ENCODE measurements at regions not wholly inside any gene's neighbourhood (a gene's known extent, or its start where the extent isn't known, plus 50 kb on each side); places are given as distances from the start of the nearest gene placed in this dataset.
"Not testable (repeated sequence)": the region's sequence is repeated elsewhere in the genome, so short reads cannot be mapped to it uniquely, and the experiment has no call there.

- DNase-seq (no peak), ATAC-seq (no peak)
- Histone ChIP-seq H3K79me2 (ENCODE audit: low read length) (no peaks in the 10 kb centered on the region), H3K27me3 (ENCODE audit: low read length) (no peaks in the 10 kb centered on the region), H3K4me2 (ENCODE audit: low read length) (no peak overlapping the region), H3K27ac (ENCODE audit: low read length) (no peak overlapping the region), H3K4me3 (ENCODE audit: low read length) (no peak overlapping the region), H3K36me3 (ENCODE audit: low read depth, low read length) (no peaks in the 10 kb centered on the region), H3K9me2 (replicated peaks; ENCODE audit: low read length) (no peaks in the 10 kb centered on the region), H3K9ac (ENCODE audit: low read length) (no peak overlapping the region), H3F3A (ENCODE audit: low read length, unreplicated experiment) (no peaks in the 10 kb centered on the region), H3K4me1 (ENCODE audit: insufficient read depth, low read length) (no peaks in the 10 kb centered on the region), H2AFZ (ENCODE audit: low read length) (no peak overlapping the region), H3K9me3 (ENCODE audit: low read length) (no peaks in the 10 kb centered on the region), H4K20me1 (ENCODE audit: low read length) (no peaks in the 10 kb centered on the region)
- no TSS peak for BruUV-seq (replicated peaks)
- TF ChIP-seq, protein P1, sequence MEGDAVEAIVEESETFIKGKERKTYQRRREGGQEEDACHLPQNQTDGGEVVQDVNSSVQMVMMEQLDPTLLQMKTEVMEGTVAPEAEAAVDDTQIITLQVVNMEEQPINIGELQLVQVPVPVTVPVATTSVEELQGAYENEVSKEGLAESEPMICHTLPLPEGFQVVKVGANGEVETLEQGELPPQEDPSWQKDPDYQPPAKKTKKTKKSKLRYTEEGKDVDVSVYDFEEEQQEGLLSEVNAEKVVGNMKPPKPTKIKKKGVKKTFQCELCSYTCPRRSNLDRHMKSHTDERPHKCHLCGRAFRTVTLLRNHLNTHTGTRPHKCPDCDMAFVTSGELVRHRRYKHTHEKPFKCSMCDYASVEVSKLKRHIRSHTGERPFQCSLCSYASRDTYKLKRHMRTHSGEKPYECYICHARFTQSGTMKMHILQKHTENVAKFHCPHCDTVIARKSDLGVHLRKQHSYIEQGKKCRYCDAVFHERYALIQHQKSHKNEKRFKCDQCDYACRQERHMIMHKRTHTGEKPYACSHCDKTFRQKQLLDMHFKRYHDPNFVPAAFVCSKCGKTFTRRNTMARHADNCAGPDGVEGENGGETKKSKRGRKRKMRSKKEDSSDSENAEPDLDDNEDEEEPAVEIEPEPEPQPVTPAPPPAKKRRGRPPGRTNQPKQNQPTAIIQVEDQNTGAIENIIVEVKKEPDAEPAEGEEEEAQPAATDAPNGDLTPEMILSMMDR (conservative IDR thresholded peaks at IDR 0.05; ENCODE audit: low read depth, low read length) = no peak; the same call in 1 of the 2 replicates
- TF ChIP-seq EZH2 (IDR thresholded peaks at IDR 0.05; ENCODE audit: low read length, unreplicated experiment) (no peak), EZH2phosphoT487 (IDR thresholded peaks at IDR 0.05; ENCODE audit: borderline replicate concordance, low read length) (no peak)
- CTCF ChIA-PET = no interaction called here
- POLR2A ChIA-PET (ENCODE audit: unreplicated experiment) = no interaction called here
- intact Hi-C loops (cut with micrococcal nuclease) = no loop called here
Observed at GRCh38 chrX:129347291-129347690, 176.0 kb downstream of the SMARCA1 start.

GRCh38 chrX:129346574-129346973 is 176.7 kb downstream of the SMARCA1 start:
- Histone ChIP-seq H2AFZ (ENCODE audit: low read length) (no peak overlapping the region), H3F3A (ENCODE audit: low read length, unreplicated experiment) (no peaks in the 10 kb centered on the region), H3K27ac (ENCODE audit: low read length) (no peak overlapping the region), H3K4me3 (ENCODE audit: low read length) (no peak overlapping the region), H3K4me2 (ENCODE audit: low read length) (no peak overlapping the region), H3K4me1 (ENCODE audit: insufficient read depth, low read length) (no peaks in the 10 kb centered on the region), H3K9ac (ENCODE audit: low read length) (no peak overlapping the region), H3K36me3 (ENCODE audit: low read depth, low read length) (no peaks in the 10 kb centered on the region), H3K27me3 (ENCODE audit: low read length) (no peaks in the 10 kb centered on the region), H3K79me2 (ENCODE audit: low read length) (no peaks in the 10 kb centered on the region), H3K9me2 (replicated peaks; ENCODE audit: low read length) (no peaks in the 10 kb centered on the region), H3K9me3 (ENCODE audit: low read length) (no peaks in the 10 kb centered on the region), H4K20me1 (ENCODE audit: low read length) (no peaks in the 10 kb centered on the region)
- intact Hi-C loops (cut with micrococcal nuclease) = no loop called here
- DNase-seq (no peak), ATAC-seq (no peak)
- TF ChIP-seq, protein P1 (conservative IDR thresholded peaks at IDR 0.05; ENCODE audit: low read depth, low read length) = no peak
- TF ChIP-seq EZH2 (IDR thresholded peaks at IDR 0.05; ENCODE audit: low read length, unreplicated experiment) = no peak
- TF ChIP-seq EZH2phosphoT487 (IDR thresholded peaks at IDR 0.05; ENCODE audit: borderline replicate concordance, low read length) = no peak
- POLR2A ChIA-PET (ENCODE audit: unreplicated experiment) = no interaction called here
- BruUV-seq (replicated peaks) = no TSS peak
- CTCF ChIA-PET = no interaction called here

DNA sequence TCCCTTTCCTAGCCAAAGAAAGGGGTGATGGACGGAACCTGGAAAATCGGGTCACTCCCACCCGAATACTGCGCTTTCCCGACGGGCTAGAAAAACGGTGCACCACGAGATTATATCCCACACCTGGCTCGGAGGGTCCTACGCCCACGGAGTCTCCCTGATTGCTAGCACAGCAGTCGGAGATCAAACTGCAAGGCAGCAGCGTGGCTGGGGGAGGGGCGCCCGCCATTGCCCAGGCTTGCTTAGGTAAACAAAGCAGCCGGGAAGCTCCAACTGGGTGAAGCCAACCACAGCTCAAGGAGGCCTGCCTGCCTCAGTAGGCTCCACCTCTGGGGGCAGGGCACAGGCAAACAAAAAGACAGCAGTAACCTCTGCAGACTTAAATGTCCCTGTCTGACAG is 186.0 kb downstream of the SMARCA1 start:
- H2AFZ ChIP-seq (ENCODE audit: low read length); DNase-seq; H3K27me3 ChIP-seq (ENCODE audit: low read length); H3K79me2 ChIP-seq (ENCODE audit: low read length); ATAC-seq; POLR2A ChIA-PET (ENCODE audit: unreplicated experiment); CTCF ChIA-PET; H3F3A ChIP-seq (ENCODE audit: low read length, unreplicated experiment); H3K4me2 ChIP-seq (ENCODE audit: low read length); H3K4me1 ChIP-seq (ENCODE audit: insufficient read depth, low read length); H3K4me3 ChIP-seq (ENCODE audit: low read length); H3K9me3 ChIP-seq (ENCODE audit: low read length); H3K36me3 ChIP-seq (ENCODE audit: low read depth, low read length); H3K27ac ChIP-seq (ENCODE audit: low read length); BruUV-seq (replicated peaks); H3K9me2 ChIP-seq (replicated peaks; ENCODE audit: low read length); H4K20me1 ChIP-seq (ENCODE audit: low read length); intact Hi-C loops (cut with micrococcal nuclease); H3K9ac ChIP-seq (ENCODE audit: low read length): not testable (repeated sequence)
